GM12878 (cell line): ENCODE measurements at regions not wholly inside any gene's neighbourhood (a gene's known extent, or its start where the extent isn't known, plus 50 kb on each side); places are given as distances from the start of the nearest gene placed in this dataset.

Source experiments
- ATAC-seq: fragments of 200-7000 bp; cut with Tn5 transposase; 3 replicates; pipeline ENCODE4 v1.9.1; 2020; ENCODE audit warnings: mild to moderate bottlenecking, moderate library complexity
- BruUV-seq: library from RNA; stranded (reverse); fragments of 400-500 nt; replicated peaks from 2 replicates; lab custom pipeline; 2021; lab: Mats Ljungman, UMichigan
- CTCF ChIA-PET: fragments of 300-600 bp; sonication (Branson Sonifier 250); formaldehyde crosslinking; extraction: SDS; loops from one replicate; lab custom pipeline; 2021; ENCODE audit warnings: inconsistent platforms; lab: Yijun Ruan, JAX
- POLR2A ChIA-PET: fragments of 350-600 bp; formaldehyde crosslinking; extraction: SDS; loops from one replicate; lab custom pipeline; 2021; ENCODE audit warnings: inconsistent platforms; lab: Charles Lee
- RAD21 ChIA-PET: fragments of 300-600 bp; sonication (Branson Sonifier 250); formaldehyde crosslinking; loops from one replicate; lab custom pipeline; 2023; ENCODE audit warnings: antibody characterized with exemption; ENCODE audit not compliant: unreplicated experiment; lab: Charles Lee
- SMC1A ChIA-PET: fragments of 300-600 bp; sonication (Branson Sonifier 250); formaldehyde crosslinking; loops from one replicate; lab custom pipeline; 2023; ENCODE audit not compliant: unreplicated experiment, uncharacterized antibody; lab: Charles Lee
- DNase-seq: peaks from one replicate; pipeline ENCODE4 v3.0.0-alpha.2; 2011; ENCODE audit warnings: low read depth, low spot score
- FAIRE-seq: peaks from 3 replicates; lab custom pipeline; 2011; peaks lifted over from hg19 to GRCh38; lab: Jason Lieb, UNC
- H2AFZ ChIP-seq: 2 replicates; pipeline ENCODE4 v1.6.0; 2011; ENCODE audit warnings: low read depth, low read length, control low read depth; ENCODE audit not compliant: control insufficient read depth
- H3K27ac ChIP-seq: 2 replicates; pipeline ENCODE4 v1.5.1; 2011; ENCODE audit warnings: control low read depth; ENCODE audit not compliant: control insufficient read depth, insufficient read depth
- H3K27me3 ChIP-seq, 2 experiments: replicated peaks in 1 of 2; 2 replicates each; pipeline versions ENCODE4 v1.6.0 to v1.6.1; 2011; ENCODE audit warnings: low read length in 1 of 2; ENCODE audit not compliant: control insufficient read depth in 2 of 2, insufficient read depth in 2 of 2
- H3K36me3 ChIP-seq, 2 experiments: 2 replicates each; pipeline ENCODE4 v1.5.1; 2011; ENCODE audit warnings: low read length in 1 of 2; ENCODE audit not compliant: control insufficient read depth in 2 of 2, insufficient read depth in 2 of 2
- H3K4me1 ChIP-seq: 2 replicates; pipeline ENCODE4 v1.6.1; 2011; ENCODE audit warnings: mild to moderate bottlenecking, low read length, moderate library complexity, mixed read lengths; ENCODE audit not compliant: control insufficient read depth, insufficient read depth
- H3K4me2 ChIP-seq: 2 replicates; pipeline ENCODE4 v1.6.0; 2011; ENCODE audit warnings: control low read depth; ENCODE audit not compliant: control insufficient read depth, insufficient read depth
- H3K4me3 ChIP-seq: fragments of 200-600 bp; sonication (generic); 2 replicates; pipeline ENCODE4 v1.5.1; 2016
- H3K79me2 ChIP-seq: 2 replicates; pipeline ENCODE4 v1.6.0; 2011; ENCODE audit warnings: low read length; ENCODE audit not compliant: control insufficient read depth, insufficient read depth
- H3K9ac ChIP-seq: 2 replicates; pipeline ENCODE4 v1.8.0; 2011; ENCODE audit warnings: low read length, control low read depth, mixed read lengths; ENCODE audit not compliant: control insufficient read depth, insufficient read depth
- H3K9me3 ChIP-seq: replicated peaks from 3 replicates; pipeline ENCODE4 v1.5.1; 2011; ENCODE audit warnings: mild to moderate bottlenecking, low read length; ENCODE audit not compliant: control insufficient read depth, insufficient read depth
- H4K20me1 ChIP-seq: 2 replicates; pipeline ENCODE4 v1.6.0; 2011; ENCODE audit not compliant: control insufficient read depth, insufficient read depth
- ATF2 ChIP-seq: IDR thresholded peaks from 2 replicates; pipeline ENCODE4 v1.6.1; 2012; ENCODE audit warnings: low read length, inconsistent platforms
- CREM ChIP-seq: IDR thresholded peaks from 2 replicates; pipeline ENCODE4 v1.6.1; 2014; ENCODE audit warnings: antibody characterized with exemption, low read depth
- IRF4 ChIP-seq: IDR thresholded peaks from 2 replicates; pipeline ENCODE4 v1.6.1; 2011; ENCODE audit warnings: low read depth, low read length
- ZBED1 ChIP-seq: IDR thresholded peaks from 2 replicates; pipeline ENCODE4 v1.6.1; 2016; ENCODE audit warnings: borderline replicate concordance
- WGBS: methylation state at CpG from one replicate; pipeline ENCODE4 v1.1.6; 2016; ENCODE audit warnings: low lambda C conversion rate; ENCODE audit not compliant: insufficient replicate concordance, insufficient coverage; ENCODE audit errors: missing lambda C conversion rate; 5-methylcytosine and 5-hydroxymethylcytosine counted together
- in situ Hi-C: fragments of 300-500 bp; cut with MboI; formaldehyde crosslinking; loops from 9 replicates; pipeline ENCODE4 v1.14.3; 2018; ENCODE audit warnings: mixed read lengths
- intact Hi-C: fragments of 100-400 bp; cut with micrococcal nuclease; formaldehyde crosslinking; loops from one replicate; pipeline ENCODE4 v1.14.2; 2022; ENCODE audit not compliant: unreplicated experiment

- in situ Hi-C loops (no loop called here), intact Hi-C loops (no loop called here)
- ChIA-PET RAD21 (no interaction called here), CTCF (interaction anchor here (0.8 to 1.5 kb wide), 3 partner anchors 24 to 86 kb away, joined by 3 read pairs; no protein-coding TSS in a partner anchor), POLR2A (no interaction called here), SMC1A (interaction anchor here (1.2 kb wide), 2 partner anchors 26 to 37 kb away, joined by 3 to 5 read pairs; no protein-coding TSS in a partner anchor)
- ATAC-seq (no peak), FAIRE-seq (no peak)
- no peak overlapping the region for H2AFZ ChIP-seq
- H3K4me2 ChIP-seq, result no peak overlapping the region
- H4K20me1 ChIP-seq, result no peaks in the 10 kb centered on the region
- no peaks in the 10 kb centered on the region for H3K79me2 ChIP-seq
- no peaks in the 10 kb centered on the region for H3K4me1 ChIP-seq
- peaks cover 0 to 3% of the 10 kb centered on the region in 2 experiments; a peak in 1 of 4 replicates for H3K27me3 ChIP-seq
- H3K27ac ChIP-seq, result no peak overlapping the region
- WGBS, result 34% methylated on average over 6 of the region's 6 CpGs
- no TSS peak for BruUV-seq
- no peaks in the 10 kb centered on the region for H3K9me3 ChIP-seq
- H3K36me3 ChIP-seq, result no peaks in the 10 kb centered on the region
- no peak overlapping the region for H3K9ac ChIP-seq
- TF ChIP-seq ZBED1, result no peak
- TF ChIP-seq ATF2, result no peak
- TF ChIP-seq, all 136 proteins: peak for 0
- no peak overlapping the region for H3K4me3 ChIP-seq
- no peak for DNase-seq
Observed at GRCh38 chr5:56356121-56356835, 123.1 kb upstream of the ANKRD55 start.

GRCh38 chr5:56354836-56355235 lies 121.7 kb upstream of the ANKRD55 start:
- intact Hi-C loops, result no loop called here
- 53% methylated on average over 4 of the region's 4 CpGs for WGBS
- DNase-seq (no peak), ATAC-seq (no peak)
- Histone ChIP-seq H4K20me1 (no peaks in the 10 kb centered on the region), H2AFZ (no peak overlapping the region), H3K27ac (no peak overlapping the region), H3K4me2 (no peak overlapping the region), H3K9me3 (no peaks in the 10 kb centered on the region), H3K36me3 (no peaks in the 10 kb centered on the region), H3K27me3 (peaks cover 0 to under 1% of the 10 kb centered on the region in 2 experiments; a peak in 1 of 4 replicates), H3K4me3 (no peak overlapping the region), H3K4me1 (no peaks in the 10 kb centered on the region), H3K9ac (no peak overlapping the region)
- in situ Hi-C loops, result no loop called here
- ChIA-PET POLR2A (no interaction called here), SMC1A (interaction anchor here (1.2 to 1.5 kb wide), 2 partner anchors 14 to 25 kb away, joined by 3 to 4 read pairs; no protein-coding TSS in a partner anchor), CTCF (no interaction called here), RAD21 (no interaction called here)
- no TSS peak for BruUV-seq
- no peak for TF ChIP-seq CREM
- no peak for TF ChIP-seq IRF4
- TF ChIP-seq, all 136 proteins: peak for 0
- no peaks in the 10 kb centered on the region for H3K79me2 ChIP-seq
- FAIRE-seq, result no peak
